PC-9 (cell line): ENCODE measurements at regions not wholly inside any gene's neighbourhood (a gene's known extent, or its start where the extent isn't known, plus 50 kb on each side); places are given as distances from the start of the nearest gene placed in this dataset.

Experiments used
- EZH2 ChIP-seq: fragments of 200-600 bp; sonication (generic); IDR thresholded peaks from 2 replicates; pipeline ENCODE4 v1.8.0; 2017; ENCODE audit warnings: antibody characterized with exemption, low read depth
- TF ChIP-seq, protein P1 (sequence below): fragments of 200-600 bp; sonication (generic); conservative IDR thresholded peaks from 2 replicates; pipeline ENCODE4 v1.6.1; 2017; ENCODE audit warnings: mixed run types, antibody characterized with exemption, mild to moderate bottlenecking, moderate library complexity

DNA sequence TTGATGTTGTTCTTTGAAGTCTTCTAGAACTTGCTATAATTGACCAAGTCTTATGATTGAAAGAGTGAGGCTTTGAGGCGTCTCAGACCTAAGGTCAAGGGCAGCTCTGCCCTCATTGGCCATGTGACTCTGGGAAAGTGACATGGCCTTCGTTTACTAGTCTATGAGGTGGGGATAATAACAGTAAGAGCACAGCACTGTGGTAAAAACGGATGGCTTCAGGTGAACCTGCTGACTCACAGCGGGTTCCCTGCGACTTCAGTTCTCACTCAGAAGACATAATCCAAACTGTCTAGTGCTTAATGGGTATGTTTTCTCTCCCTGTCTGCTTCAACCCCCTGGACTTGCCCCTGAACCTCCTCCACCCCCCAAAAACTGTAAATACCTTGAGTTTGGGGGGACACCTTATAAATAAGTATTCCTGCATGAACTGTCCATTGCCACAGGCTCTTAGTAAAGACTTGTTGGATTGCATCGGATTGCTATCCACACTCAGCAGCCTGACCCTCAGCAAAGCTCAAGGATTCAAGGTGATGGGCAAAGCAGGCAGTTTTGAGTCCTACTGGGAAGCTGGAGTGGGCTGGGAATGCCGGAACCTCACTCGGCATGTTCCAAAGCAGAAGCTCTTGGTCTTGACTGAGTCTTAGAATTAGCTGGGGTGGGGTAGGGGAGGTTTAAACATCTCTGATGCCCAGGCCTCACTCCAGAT is 304.6 kb downstream of the KLF6 start:
- TF ChIP-seq, protein P1, sequence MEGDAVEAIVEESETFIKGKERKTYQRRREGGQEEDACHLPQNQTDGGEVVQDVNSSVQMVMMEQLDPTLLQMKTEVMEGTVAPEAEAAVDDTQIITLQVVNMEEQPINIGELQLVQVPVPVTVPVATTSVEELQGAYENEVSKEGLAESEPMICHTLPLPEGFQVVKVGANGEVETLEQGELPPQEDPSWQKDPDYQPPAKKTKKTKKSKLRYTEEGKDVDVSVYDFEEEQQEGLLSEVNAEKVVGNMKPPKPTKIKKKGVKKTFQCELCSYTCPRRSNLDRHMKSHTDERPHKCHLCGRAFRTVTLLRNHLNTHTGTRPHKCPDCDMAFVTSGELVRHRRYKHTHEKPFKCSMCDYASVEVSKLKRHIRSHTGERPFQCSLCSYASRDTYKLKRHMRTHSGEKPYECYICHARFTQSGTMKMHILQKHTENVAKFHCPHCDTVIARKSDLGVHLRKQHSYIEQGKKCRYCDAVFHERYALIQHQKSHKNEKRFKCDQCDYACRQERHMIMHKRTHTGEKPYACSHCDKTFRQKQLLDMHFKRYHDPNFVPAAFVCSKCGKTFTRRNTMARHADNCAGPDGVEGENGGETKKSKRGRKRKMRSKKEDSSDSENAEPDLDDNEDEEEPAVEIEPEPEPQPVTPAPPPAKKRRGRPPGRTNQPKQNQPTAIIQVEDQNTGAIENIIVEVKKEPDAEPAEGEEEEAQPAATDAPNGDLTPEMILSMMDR, result no peak
- no peak for TF ChIP-seq EZH2
